GM19025 (cell line): ENCODE measurements at regions not wholly inside any gene's neighbourhood (a gene's known extent, or its start where the extent isn't known, plus 50 kb on each side); places are given as distances from the start of the nearest gene placed in this dataset.

Source experiments
- ATAC-seq: cut with Tn5 transposase; IDR thresholded peaks from one replicate; pipeline ENCODE4 v1.9.1; 2021; ENCODE audit warnings: mild to moderate bottlenecking, low read depth, moderate library complexity; ENCODE audit not compliant: unreplicated experiment

GRCh38 chr18:43471873-43472272 lies 194.6 kb upstream of the SYT4 start:
- ATAC-seq, result no peak

GRCh38 chr18:43481069-43481468 lies 203.8 kb upstream of the SYT4 start:
- no peak for ATAC-seq

- ATAC-seq, result no peak
Measured at GRCh38 chr18:43482136-43482535, 204.8 kb upstream of the SYT4 start.

GRCh38 chr18:43482600-43482999 lies 205.3 kb upstream of the SYT4 start:
- no peak for ATAC-seq

- no peak for ATAC-seq
Measured at GRCh38 chr18:43484710-43485109, 207.4 kb upstream of the SYT4 start.

- ATAC-seq, result no peak
Measured at GRCh38 chr18:43485545-43485963, 208.3 kb upstream of the SYT4 start.

GRCh38 chr18:43486462-43486861 lies 209.2 kb upstream of the SYT4 start:
- ATAC-seq, result no peak

GRCh38 chr18:43501099-43501498 lies 223.8 kb upstream of the SYT4 start:
- no peak for ATAC-seq

- no peak for ATAC-seq
Measured at GRCh38 chr18:43506935-43507334, 229.6 kb upstream of the SYT4 start.

GRCh38 chr18:43507842-43508481 lies 230.7 kb upstream of the SYT4 start:
- ATAC-seq, result no peak

- ATAC-seq, result no peak
Measured at GRCh38 chr18:43514747-43515146, 237.5 kb upstream of the SYT4 start.

GRCh38 chr18:43515481-43515880 lies 238.2 kb upstream of the SYT4 start:
- no peak for ATAC-seq

- ATAC-seq, result no peak
Measured at GRCh38 chr18:43524260-43524659, 247.0 kb upstream of the SYT4 start.

GRCh38 chr18:43525169-43525568 lies 247.9 kb upstream of the SYT4 start:
- no peak for ATAC-seq

GRCh38 chr18:43526426-43527145 lies 249.3 kb upstream of the SYT4 start:
- no peak for ATAC-seq

- no peak for ATAC-seq
Measured at GRCh38 chr18:43531438-43531837, 254.1 kb upstream of the SYT4 start.

- ATAC-seq, result no peak
Measured at GRCh38 chr18:43533371-43533770, 256.1 kb upstream of the SYT4 start.

GRCh38 chr18:43534511-43534910 lies 257.2 kb upstream of the SYT4 start:
- ATAC-seq, result no peak

GRCh38 chr18:43539862-43540261 lies 262.6 kb upstream of the SYT4 start:
- ATAC-seq, result no peak

- no peak for ATAC-seq
Measured at GRCh38 chr18:43542016-43542415, 264.7 kb upstream of the SYT4 start.

GRCh38 chr18:43543236-43543635 lies 265.9 kb upstream of the SYT4 start:
- ATAC-seq, result no peak

GRCh38 chr18:43547456-43547855 lies 270.2 kb upstream of the SYT4 start:
- no peak for ATAC-seq
